ENCODE measurements at regions not wholly inside any gene's neighbourhood (a gene's known extent, or its start where the extent isn't known, plus 50 kb on each side); places are given as distances from the start of the nearest gene placed in this dataset.

GRCh38 chr3:127337911-127338531, 50.2 kb upstream of the PRR20G start:
- TF ChIP-seq CTCF (IDR thresholded peaks at IDR 0.05) (no peak), POLR2A (IDR thresholded peaks at IDR 0.05) (no peak)
